Vagina (tissue), 2 donors: ENCODE measurements at regions not wholly inside any gene's neighbourhood (a gene's known extent, or its start where the extent isn't known, plus 50 kb on each side); places are given as distances from the start of the nearest gene placed in this dataset.

Experiments used
- CTCF ChIP-seq, 3 experiments: fragments of 450-650 bp in 2 of 3; fragments of 200-600 bp in 1 of 3; sonication (generic) in 1 of 3; IDR thresholded peaks; one replicate each; pipeline ENCODE4 v1.5.1; 2017 to 2019; ENCODE audit warnings: antibody characterized with exemption in 3 of 3, mild to moderate bottlenecking in 2 of 3, moderate library complexity in 2 of 3
- POLR2A ChIP-seq, 2 donors: fragments of 450-650 bp; IDR thresholded peaks; one replicate each; pipeline ENCODE4 v1.6.1; 2017; ENCODE audit warnings: antibody characterized with exemption in 2 of 2, mild to moderate bottlenecking in 2 of 2, moderate library complexity in 2 of 2
- POLR2AphosphoS5 ChIP-seq, 2 donors: sonication (generic); formaldehyde crosslinking; IDR thresholded peaks; one replicate each; pipeline ENCODE4 v1.9.0; 2017; ENCODE audit warnings: antibody characterized with exemption in 2 of 2, mild to moderate bottlenecking in 2 of 2, low read depth in 1 of 2; ENCODE audit not compliant: insufficient read depth in 1 of 2

GRCh38 chr4:184558996-184559395, 84.6 kb upstream of the IRF2 start:
- no peak for TF ChIP-seq CTCF (IDR thresholded peaks at IDR 0.05)
- TF ChIP-seq POLR2A (IDR thresholded peaks at IDR 0.05), result no peak
- no peak for TF ChIP-seq POLR2AphosphoS5 (IDR thresholded peaks at IDR 0.05; ENCODE audit: insufficient read depth in 1 of 2, low read depth in 1 of 2)
